SH-SY5Y (cell line): ENCODE measurements at regions not wholly inside any gene's neighbourhood (a gene's known extent, or its start where the extent isn't known, plus 50 kb on each side); places are given as distances from the start of the nearest gene placed in this dataset.

Experiments used
- GATA2 ChIP-seq: IDR thresholded peaks from 2 replicates; pipeline ENCODE4 v1.6.1; 2011; ENCODE audit warnings: mild to moderate bottlenecking, low read depth, low read length
- GATA3 ChIP-seq: IDR thresholded peaks from 2 replicates; pipeline ENCODE4 v1.6.1; 2011; ENCODE audit warnings: low read depth, mild to moderate bottlenecking, low read length, moderate library complexity

DNA sequence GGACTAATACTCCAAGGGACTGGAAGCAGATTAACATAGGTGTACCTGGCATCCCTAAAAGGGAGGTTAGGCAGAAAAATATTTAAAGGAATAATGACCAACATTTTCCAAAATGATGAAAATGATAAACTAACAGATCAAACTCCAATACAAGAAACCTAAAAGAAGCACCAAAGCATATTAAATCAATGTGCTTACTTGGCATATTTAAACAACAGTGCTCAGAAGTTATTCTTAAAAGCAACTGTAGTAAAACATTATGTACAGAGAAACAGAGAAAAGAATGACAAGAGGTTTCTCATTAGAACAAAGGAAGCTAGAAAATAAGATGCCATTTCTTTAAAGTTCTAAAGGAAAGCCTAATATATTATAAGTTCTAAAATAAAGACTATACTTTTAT lies 947.3 kb upstream of the TMEFF2 start:
- TF ChIP-seq GATA2 (no peak), GATA3 (no peak)
